NCI-H774 (cell line): ENCODE measurements at regions not wholly inside any gene's neighbourhood (a gene's known extent, or its start where the extent isn't known, plus 50 kb on each side); places are given as distances from the start of the nearest gene placed in this dataset.

Experiments used
- DNase-seq: peaks from one replicate; lab custom pipeline; 2025; lab: John Stamatoyannopoulos, UW

DNA sequence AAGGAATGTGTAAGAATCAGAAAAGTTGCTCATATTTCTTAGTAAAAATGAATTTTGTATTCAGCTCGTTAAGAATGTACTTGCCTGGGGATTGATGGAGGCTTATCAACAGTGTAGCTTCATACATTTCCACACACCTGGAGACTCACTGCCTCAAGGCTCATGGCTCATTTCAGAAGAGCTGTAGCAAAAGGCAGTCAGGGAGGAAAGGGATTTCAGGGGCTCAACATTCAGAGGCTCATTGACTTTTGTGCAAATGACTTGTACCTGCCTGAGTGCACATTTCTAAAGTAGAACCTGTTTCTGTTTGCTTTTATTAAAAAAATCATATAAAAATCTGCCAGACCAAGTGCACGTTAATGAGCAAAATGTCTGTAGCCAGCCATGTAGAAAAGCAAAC, 304.4 kb downstream of the KCNS3 start:
- DNase-seq: no peak

DNA sequence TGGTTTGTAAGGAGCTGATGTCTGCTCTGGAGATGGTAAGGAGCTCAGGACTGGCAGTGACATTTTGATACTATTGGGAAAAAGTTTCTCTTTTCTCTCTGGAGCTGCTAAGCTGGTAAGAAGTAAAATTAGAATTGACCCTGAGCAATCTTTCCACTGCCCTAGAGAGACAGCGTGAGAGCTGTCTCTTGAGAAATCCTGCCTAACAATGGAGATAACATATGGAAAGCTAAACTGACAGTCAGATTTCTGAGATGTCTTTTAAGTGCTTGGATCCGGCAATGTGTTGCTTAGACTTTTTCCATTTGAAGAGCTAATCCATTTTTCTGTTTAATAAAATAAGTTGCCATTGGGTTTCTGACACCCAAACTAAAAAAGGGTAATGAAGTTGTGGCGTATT, 302.4 kb downstream of the KCNS3 start:
- DNase-seq: no peak

DNA sequence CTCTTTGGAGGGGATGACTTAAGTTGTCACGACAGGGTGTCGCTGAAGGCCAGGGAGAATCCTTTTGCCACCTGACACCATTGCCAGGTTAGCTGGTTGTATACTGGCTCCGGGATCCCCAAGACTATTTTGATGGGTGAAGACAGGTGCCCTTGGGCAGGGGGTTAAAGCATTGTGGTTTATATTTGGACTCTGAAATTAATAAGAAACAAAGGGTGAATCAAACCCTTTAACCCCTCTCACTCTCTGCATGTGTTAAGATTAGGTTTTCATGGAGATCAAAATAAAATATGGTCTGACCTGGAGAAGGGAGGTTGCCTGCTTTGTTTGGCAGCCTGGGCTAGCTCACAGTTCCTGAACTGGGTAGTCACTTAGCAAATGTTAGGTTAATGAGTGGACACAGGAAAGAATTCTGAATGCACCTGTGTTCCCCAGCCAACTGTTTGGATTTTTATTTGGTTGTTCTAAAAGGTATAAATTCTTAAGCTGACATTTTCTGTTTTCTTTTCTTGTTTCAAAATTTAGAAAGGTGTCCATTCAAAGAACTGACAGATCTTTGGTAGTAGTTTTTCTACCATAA, 301.7 kb downstream of the KCNS3 start:
- no peak for DNase-seq

DNA sequence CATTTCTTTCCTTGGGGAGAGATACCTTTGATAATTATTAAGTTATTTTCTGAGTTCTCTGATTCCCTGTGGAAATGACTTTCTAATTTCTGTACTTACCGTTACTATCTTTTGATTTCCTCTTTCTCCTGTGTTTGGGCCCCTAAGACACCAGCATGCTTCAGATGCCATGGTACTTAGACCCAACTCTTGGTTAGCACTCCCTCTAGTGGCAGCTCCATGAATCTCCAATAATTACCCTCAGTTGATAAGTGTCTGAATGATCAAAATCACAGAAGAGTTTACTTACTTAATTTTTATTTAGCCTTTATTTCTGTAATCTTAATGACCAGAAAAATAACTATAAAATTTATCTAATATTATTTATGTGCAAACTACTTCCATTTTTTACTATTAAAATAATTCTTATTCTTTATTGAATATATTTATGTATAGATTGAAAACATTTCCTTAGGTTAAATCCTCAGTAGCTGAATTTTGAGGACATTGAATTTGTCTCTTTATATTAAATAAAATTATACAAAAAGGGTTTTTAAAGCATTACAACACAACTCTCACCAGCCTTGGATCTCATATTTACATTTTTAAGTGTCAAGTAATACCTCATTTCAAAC, 300.4 kb downstream of the KCNS3 start:
- peak; percentile 56 for DNase-seq

DNA sequence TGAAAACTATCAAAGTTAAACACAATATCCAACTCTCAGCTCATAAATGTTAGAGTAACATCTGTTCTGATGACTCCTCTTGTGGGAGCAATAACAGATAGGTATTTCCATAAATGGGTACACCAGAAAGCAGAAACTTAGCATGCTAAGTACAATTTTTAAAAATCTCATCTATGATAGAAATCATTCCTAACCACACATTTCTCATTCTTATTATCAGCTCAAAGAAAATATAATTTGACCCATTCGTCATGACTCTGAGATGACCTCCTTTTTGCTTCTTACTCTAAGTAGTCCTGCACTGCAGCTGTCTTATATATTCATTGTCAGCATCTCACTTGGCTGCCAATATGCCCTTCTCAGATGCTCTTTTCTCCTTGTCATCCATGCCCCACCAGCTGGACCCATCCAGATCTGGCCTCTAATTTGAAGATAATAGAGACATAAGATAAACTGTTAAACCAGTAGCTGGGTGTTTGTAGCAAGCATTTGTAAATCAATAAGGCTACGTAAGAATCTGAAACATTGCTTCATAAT, 298.3 kb downstream of the KCNS3 start:
- DNase-seq: no peak

DNA sequence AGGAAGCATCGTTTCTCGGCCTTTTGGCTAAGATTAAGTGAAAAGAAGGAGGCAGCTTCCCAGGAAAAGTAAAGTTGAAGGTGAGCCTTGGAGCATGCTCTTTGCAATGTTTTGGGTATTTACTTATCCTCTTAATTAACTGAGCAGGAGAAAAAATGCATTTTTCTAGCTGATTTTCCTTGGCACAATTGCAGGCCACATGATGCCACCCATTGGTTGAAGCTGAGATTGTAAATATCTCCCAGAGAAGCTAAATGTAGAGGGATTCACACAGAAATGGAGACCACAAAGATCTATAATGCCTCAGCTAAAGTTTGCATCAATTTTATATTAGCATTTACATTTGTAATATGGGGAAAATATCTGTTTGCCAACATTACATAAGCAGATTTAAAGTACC, 294.1 kb downstream of the KCNS3 start:
- no peak for DNase-seq

DNA sequence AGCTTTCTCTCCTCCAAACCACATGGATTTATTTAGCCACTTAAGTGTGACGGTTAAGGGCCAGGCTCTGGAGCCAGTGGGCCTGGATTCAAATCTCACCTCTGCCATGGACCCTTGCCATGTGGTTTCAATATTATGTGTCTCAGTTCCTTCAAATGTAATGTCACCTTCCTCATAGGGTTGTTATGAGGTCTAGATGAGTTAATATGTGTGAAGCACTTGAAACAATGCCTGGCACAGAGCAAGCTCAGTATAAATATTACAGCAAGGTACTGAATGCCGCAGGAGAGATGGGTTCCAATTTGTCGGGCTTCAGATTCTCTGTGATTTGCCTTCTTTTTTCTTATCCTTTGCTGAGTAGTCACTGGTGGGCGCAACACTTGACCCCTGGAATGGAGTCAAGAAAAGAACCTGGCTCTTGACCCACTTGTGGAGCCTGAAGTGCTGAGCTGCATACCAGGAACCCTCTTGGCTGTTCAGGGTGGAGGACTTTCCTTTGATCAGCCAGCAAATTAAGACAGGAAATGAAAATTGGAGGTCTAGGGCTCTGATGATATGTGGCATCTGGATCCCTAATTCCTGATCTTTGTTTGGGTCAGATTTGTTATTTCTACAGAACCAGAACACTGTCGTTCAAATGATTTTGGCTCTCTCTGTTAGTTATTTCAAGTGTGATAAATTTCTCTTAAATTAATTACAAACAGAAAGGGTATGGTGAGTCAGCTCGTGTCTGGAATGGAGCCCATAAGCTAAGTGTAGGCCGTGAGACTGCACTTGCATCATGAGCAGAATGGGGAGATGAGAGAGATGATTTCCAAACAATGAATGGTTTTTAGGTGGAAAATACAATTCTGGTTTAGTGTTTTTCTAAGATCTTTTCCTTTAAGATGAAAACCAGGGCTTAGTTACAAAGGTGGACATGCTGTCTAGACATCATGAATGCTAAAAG, 293.0 kb downstream of the KCNS3 start:
- no peak for DNase-seq

DNA sequence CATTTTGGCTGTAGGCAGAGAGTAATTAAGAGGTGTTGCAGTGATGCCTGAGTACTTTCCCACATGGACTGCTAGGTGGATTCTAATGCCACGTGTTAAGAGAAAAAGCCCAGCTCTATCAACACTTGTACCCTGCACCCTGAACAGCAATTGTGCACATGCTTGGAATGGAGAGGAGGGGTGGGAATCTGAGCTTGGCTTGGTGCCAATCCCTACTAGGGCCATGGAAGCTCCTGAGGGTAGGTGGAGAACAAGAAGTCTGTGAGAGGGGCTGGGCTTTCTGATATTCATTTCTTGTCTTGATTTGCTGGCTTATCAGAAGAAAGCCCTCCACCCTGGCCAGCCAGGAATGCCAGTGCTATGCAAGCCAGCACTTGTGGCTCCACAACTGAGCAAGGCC, 292.2 kb downstream of the KCNS3 start:
- DNase-seq: no peak

DNA sequence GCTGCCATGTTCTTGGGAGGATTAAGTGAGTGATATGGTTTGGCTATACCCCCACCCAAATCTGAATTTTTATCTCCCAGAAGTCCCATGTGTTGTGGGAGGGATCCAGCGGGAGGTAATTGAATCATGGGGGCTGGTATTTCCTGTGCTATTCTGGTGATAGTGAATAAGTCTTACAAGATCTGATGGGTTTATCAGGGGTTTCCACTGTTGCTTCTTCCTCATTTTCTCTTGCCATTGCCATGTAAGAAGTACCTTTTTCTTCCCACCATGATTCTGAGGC, 291.4 kb downstream of the KCNS3 start:
- DNase-seq: no peak

DNA sequence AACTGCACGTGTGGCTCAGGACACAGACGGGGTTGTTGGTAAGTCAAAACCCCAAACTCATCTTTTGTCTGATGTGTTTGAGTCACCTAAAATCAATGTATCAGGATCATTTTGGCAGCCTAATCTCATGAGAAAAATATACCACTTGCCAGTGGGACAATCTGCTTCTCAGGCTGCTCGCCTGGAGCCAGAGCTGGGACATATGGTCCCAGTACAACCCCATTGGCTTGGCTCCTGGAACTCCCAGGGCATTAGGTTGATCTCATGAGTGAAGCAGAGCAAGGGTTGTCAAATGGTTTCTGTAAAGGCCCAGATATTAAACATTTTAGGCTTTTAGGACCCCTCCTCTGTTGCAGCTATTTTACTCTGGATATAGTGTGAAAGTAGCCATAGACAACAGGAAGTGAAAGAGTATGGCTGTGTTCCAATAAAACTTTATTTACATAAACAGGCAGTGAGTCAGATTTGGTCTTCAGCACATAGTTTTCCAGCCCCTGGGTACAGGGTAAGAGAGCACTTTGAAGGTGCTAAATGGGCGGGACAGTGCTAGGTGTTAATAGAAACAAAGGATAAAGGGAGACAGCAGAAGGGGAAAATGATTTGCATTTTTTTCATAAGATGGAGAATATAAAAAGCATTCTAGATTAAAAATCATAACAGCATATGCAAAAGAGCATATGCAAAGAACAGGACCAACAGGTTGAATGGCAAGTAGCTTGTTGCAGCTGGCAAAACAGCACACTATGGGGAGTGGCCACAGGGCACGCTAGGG, 290.8 kb downstream of the KCNS3 start:
- DNase-seq: no peak

DNA sequence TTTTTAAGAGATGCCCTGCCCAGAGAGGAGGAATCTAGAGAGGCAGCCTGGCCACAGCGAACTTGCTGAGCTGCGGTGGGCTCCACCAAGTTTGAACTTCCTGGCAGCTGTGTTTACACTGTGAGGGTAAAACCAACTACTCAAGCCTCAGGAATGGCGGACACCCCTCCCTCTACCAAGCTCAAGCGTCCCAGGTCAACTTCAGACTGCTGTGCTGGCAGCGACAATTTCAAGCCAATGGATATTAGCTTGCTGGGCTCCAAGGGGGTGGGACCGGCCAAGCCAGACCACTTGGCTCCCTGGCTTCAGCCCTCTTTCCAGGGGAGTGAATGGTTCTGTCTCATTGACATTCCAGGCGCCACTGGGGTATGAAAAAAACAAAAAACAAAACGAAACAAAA, 289.4 kb downstream of the KCNS3 start:
- DNase-seq: no peak

DNA sequence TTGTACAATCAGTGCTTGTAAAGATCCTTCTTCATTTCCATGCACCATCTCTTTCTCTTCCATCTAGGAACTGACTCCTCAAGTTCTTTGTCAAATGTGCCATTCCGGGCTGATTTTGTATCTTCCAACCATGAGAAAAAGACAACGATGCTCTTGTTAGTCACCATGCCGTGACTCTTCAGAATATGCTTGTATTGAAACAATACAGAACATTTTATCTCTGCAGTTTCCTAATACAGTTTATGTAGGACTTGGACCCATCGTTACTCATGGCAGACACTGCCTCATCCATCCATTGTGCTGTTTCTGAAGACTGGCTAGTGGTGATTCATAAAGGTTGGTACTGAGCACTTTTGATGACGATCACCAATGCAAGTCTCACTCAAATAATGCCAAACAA, 283.2 kb downstream of the KCNS3 start:
- no peak for DNase-seq

DNA sequence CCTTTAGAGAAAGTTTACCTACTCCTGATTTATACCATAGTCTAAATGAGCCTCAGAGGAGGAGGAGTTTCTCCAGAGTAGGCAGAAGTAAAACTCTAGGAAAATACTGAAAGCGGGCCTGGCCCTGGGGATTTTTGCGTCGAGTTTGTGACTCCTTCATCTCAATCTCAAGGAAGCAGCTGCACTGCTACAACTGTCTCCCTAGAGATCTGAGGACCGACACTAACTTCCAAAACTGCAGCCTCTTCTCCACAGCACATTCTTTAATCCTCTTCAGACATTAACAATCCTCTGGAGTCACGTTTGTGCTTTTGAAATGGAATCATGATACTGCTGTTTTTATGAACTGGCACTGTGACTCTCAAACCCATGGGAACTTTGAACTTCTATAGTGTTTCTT, 281.4 kb downstream of the KCNS3 start:
- DNase-seq: no peak

DNA sequence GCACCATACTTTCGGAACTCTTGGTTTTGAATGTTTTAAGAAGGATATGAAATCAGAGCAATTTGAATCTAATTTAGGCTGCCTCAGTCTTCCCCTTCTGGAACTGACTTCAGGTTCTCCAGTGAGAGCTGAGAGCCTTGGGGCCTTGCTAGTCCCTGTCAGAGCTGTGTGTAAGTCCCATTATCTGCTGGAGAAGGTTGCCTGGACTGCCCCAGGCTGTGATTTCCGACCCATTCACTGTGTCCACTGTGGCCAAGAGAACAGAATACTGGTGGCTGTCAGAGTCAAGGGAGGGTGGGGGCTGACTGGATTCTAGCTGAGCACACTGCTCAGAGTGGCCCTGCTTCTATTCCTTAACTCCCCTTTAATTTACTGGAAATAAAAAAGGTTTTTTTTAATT, 278.0 kb downstream of the KCNS3 start:
- no peak for DNase-seq

DNA sequence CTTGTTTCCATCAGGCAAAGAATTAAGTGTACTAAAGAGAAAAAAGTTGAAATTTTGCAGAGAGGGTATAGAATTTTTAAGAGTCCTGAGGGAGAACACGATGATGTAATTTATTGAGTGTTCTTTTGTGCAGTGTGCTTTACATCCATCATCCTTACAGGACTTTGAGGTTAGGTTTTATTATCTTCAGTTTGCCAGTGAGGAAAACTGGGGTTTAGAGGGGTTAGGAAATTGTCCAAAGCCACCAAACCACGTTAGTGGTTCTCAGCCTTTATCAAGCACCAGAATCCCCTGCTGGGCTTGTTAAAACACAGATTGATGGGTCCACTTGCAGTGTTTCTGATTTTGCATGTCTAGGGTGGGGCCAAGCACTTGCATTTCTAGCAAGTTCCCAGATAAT, 277.5 kb downstream of the KCNS3 start:
- DNase-seq: no peak

DNA sequence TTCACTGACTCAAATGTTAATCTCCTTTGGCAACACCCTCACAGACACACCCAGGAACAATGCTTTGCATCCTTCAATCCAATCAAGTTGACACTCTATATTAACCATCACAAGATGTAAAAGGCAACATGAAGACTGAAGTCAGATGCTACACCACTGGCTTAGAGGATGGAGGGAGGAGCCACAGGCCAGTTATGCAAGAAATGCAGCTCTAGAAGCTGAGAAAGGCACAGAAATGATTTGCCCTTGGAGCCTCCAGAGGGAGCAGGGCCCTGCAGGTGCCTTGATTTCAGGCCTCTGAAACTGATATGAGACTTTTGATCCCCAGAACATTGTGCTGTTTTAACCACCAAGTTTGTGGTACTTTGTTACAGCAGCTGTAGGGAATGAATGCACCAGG, 276.3 kb downstream of the KCNS3 start:
- DNase-seq: no peak

DNA sequence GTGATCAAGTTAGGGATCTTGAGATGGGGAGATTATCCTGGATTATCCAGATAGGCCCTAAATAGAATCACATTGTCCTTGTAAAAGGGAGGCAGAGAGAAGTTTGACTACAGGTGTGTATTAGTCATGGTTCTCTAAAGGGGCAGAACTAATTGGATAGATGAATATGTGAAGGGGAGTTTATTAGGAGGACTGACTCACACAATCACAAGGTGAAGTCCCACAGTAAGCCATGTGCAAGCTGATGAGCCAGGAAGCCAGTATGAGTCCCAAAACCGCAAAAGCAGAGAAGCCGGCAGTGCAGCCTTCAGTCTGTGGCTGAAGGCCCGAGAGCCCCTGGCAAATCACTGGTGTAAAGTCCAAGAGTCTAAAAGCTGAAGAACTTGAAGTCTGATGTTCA, 275.8 kb downstream of the KCNS3 start:
- DNase-seq: no peak

DNA sequence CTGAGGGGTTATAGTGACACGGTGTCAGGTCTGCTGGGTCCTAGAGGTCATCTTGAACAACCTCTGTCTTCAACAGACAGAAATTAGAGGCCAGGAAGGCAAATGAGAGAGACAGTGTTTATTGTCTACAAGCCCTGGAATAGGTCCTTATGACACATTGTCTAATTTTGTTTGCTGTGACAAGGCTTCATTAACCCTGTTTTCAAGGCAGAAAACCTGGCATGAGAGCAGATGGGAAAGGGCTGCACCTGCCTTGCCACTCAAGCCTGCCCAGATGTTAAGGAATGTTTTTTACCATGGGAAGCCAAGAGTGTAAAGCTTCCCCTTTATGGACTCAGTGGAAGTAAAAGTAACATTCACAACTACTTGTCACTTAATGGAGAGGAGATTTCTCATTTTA, 275.3 kb downstream of the KCNS3 start:
- DNase-seq: no peak

DNA sequence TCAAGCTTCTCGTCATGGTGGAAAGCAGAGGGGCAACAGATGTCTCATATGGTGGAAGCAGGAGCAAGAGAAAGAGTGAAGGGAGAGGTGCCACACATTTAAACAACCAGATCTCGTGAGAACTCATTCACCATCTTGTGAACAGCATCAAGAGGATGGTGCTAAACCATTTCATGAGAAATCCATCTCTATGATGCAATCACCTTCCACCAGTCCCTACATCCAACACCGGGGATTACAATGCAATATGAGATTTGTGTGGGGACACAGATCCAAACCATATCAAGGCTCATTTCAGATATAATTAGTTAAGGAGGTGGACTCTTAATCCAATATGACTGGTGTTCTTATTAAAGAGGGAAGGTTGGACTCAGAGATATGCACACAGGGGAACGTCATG, 272.8 kb downstream of the KCNS3 start:
- no peak for DNase-seq

DNA sequence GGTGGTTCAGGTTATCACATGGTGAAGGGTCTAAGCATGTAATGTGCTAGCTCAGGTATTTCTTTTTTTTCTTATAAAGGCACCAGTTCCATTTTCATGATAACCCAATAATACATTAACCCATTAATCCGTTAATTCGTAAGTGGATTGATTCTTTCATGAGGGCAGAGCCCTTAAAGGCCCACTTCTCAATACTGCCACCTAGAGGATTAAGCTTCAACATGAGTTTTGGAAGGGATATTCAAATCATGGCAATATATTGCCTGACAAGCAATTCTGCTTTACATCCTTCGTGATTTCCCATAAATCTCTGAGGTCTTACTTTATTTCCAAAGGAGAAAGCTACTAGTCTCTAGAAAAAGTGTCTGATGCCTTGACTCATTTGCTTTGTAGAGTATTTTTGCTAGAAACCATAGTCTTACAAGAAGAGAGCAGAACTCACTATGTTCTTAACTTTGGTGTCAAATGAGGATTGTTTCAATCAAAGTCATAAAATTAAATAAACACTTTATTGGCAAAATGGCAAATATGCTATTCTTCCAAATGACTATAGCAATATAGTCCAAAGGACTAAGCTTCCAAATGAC, 271.3 kb downstream of the KCNS3 start:
- DNase-seq: peak; percentile 43

DNA sequence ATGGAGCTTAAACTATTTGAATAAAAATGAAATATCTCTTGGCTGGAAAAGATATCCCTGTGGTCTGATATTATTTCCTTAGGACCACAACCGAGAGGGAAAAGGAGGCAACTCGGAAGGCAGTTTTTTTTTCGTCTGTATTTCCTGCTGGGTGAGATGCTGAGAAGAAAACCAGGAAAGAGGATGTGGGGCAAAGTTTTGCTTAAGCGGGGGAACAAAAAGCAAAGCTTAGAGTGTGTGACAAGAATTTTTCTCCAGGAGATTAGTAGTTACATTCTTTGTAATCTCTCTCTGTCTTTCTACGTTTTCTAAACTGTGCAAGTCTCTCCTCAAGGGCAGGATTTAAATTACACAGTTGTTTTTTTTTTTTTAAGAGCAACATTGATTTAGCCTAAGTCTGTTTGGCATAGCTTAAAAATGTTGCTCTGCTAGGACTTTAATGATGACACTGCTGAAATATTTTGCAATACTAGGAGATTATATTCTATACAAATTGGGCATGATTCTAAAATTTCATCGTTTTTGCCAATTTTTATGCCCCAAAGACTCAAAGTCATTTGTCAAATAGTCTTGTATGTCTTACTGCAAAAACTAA, 258.5 kb downstream of the KCNS3 start:
- DNase-seq: no peak

DNA sequence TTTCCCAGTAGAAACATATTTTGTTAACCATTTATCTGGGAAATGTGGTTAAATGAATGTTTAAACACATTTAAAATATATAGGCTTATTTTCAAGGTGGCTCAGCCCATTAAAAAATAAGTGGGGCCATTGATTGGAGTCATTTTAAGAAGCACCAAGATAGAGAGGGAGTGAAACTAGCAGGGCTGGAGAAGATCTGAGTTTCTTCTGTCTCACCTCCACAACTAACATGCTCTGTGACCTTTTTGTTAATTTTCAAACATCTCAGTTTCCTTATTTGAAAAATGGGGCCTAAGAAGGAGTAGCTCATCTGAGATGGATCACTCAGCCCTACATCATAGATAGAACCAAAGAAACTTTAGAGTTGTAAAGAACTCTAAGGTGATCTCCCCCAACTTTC, 254.8 kb downstream of the KCNS3 start:
- no peak for DNase-seq
